Urothelium cell line (cell line): ENCODE measurements at regions not wholly inside any gene's neighbourhood (a gene's known extent, or its start where the extent isn't known, plus 50 kb on each side); places are given as distances from the start of the nearest gene placed in this dataset.
"Not testable (repeated sequence)": the region's sequence is repeated elsewhere in the genome, so short reads cannot be mapped to it uniquely, and the experiment has no call there.

ENCODE experiments used
- DNase-seq: peaks from one replicate; pipeline ENCODE4 v3.0.0; 2011; ENCODE audit warnings: low spot score, mixed read lengths
- FAIRE-seq: peaks from 2 replicates; lab custom pipeline; 2011; peaks lifted over from hg19 to GRCh38; lab: Jason Lieb, UNC

DNA sequence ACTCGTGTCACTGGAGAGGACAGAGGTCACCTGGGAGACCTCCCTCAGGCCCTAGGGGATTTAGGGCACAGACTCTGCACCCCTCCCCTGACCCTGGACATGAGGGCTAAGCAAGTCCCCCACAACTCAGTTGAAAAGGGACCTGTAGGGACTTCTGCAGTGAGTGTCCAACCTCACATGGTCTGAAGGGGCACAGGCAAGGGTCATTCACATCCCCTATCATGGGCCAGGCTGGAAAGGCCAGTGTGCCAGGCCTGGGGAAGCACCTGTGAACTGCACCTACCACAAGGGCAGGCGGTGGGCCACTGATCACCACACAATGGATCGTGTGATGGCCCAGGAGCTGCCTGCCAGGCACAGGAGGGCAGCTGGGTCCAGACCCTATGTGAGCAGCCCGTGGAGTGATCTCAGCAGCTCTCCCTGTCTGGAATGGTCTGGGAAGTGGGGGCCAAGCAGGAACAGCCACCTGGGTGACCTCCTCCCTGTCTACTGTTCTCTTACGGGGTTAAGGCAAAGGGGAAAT is 1502.6 kb upstream of the TPTE start:
- DNase-seq, FAIRE-seq: not testable (repeated sequence)

GRCh38 chr21:9024006-9024767 is 1497.2 kb upstream of the TPTE start:
- not testable (repeated sequence) for FAIRE-seq, DNase-seq

GRCh38 chr21:9026729-9027416 is 1494.5 kb upstream of the TPTE start:
- FAIRE-seq, DNase-seq: not testable (repeated sequence)

- DNase-seq, FAIRE-seq: not testable (repeated sequence)
Observed at GRCh38 chr21:9027417-9027800, 1494.0 kb upstream of the TPTE start.

- not testable (repeated sequence) for FAIRE-seq, DNase-seq
Observed at GRCh38 chr21:9028624-9029431, 1492.6 kb upstream of the TPTE start.

DNA sequence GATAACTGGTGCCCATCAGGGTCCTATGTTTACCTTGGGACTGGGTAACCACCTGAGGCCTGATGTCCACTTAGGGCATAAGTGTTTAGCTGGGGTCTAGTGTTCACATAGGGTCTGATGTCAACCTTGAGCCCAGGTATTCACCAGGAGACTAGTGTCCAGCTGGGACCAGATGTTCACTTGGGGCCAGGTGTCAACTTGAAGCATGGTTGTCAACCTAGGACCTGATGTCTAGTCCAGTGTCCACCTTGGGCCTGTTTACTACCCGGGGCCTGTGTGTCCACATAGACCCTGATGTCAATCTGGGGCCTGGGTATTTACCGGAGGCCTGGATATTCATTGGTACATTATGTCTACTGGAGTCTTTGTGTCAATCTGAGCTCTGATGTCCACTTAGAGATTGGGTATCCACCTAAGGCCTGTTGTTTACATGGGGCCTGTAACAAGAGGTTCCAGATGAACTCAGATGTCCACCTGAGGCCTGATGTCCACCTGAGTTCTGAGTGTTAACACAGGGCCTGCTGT is 1491.2 kb upstream of the TPTE start:
- FAIRE-seq, DNase-seq: not testable (repeated sequence)

DNA sequence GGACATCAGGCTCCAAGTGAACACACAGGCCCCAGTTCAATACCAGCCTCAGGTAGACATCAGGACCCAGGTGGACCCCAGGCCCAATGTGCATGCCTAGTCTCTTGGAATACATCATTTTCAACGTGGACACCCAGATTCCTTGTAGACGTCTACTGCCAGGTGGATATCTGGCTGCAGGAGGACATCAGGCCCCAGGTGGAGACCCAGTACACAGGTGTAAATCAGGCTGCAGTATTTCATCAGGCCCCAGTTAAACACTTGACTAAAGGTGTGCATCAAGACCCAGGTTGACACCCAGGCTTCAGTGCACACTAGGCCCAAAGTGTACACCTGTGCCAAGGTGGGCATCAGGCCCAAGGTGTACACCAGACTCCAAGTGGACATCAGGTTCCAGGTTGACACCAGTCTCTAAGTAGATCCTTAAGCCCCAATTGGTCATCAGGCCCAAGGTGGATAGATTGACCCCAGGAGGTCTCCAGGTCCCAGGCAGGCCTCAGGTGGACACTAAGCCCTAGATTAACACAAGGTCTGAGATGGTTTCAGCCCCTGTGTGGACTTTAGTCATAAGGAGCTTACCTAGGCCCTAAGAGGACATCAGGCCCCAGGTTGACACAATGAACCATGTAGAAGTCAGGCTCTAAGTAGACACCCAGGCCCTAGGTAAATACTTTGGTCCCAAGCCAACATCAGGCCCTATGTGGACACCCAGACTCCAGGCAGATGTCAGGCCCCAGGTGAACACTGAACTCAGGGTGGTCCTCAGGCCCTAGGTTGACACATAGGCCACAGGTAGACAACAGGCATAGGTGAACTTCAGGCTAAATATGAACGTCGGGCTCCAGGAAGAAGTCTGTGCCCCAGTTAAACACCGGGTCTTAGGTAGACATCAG is 1489.7 kb upstream of the TPTE start:
- FAIRE-seq, DNase-seq: not testable (repeated sequence)

- not testable (repeated sequence) for FAIRE-seq, DNase-seq
Observed at GRCh38 chr21:9032547-9032946, 1488.8 kb upstream of the TPTE start.

DNA sequence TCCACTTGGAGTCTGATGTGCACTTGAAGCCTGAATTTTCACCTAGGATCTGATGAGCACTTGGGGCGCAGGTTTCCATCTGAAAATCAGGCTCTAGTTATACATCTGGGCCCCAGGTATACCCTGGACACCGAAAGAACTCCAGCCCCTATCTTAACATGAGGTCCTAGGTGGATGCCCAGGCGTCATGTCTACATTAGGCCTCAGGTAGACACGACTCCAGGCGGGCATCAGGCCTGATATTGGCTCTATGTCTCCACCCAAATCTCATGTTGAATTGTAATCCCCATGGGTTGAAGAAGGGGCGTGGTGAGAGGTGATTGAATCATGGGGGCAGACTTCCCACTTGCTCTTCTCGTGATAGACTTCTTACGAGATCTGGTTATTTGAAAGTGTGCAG is 1488.1 kb upstream of the TPTE start:
- DNase-seq, FAIRE-seq: not testable (repeated sequence)

DNA sequence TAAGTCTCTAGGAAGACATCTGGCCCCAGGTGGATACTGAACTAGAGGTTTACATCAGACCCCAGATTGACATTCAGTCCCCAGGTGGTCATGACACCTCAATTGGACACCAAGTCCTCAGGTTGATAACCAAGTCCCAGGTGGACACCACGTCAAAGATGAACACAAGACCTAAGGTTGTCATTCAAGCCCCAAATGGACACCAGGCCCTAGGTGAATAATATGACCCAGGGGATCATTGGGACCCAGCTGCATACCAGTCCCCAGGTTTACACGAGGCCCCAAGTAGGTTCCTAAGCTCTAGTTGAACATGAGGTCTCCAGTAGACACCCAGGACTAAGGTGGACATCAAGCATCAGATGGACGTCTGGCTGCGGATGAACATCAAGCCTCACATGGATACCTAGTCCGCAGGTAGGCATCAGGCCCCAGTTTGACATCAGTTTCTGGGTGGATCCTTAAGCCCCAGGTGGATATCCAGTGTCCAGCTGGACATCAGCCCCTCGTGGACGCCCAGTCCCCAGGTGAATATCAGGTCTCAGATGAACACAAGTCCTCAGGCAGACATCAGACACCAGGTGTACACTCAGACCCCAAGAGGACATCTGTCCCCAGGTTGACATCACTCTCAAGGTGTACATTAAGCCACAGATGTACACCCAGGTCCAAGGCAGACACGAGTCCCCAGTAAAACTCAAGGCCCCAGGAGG is 1486.7 kb upstream of the TPTE start:
- FAIRE-seq, result not testable (repeated sequence)

GRCh38 chr21:9035225-9035624 is 1486.2 kb upstream of the TPTE start:
- FAIRE-seq, DNase-seq: not testable (repeated sequence)

More for the DNA sequence above, 1486.7 kb upstream of the TPTE start:
- not testable (repeated sequence) for DNase-seq

GRCh38 chr21:9035970-9036369 is 1485.4 kb upstream of the TPTE start:
- not testable (repeated sequence) for DNase-seq, FAIRE-seq

GRCh38 chr21:9036966-9037587 is 1484.3 kb upstream of the TPTE start:
- FAIRE-seq, DNase-seq: not testable (repeated sequence)

DNA sequence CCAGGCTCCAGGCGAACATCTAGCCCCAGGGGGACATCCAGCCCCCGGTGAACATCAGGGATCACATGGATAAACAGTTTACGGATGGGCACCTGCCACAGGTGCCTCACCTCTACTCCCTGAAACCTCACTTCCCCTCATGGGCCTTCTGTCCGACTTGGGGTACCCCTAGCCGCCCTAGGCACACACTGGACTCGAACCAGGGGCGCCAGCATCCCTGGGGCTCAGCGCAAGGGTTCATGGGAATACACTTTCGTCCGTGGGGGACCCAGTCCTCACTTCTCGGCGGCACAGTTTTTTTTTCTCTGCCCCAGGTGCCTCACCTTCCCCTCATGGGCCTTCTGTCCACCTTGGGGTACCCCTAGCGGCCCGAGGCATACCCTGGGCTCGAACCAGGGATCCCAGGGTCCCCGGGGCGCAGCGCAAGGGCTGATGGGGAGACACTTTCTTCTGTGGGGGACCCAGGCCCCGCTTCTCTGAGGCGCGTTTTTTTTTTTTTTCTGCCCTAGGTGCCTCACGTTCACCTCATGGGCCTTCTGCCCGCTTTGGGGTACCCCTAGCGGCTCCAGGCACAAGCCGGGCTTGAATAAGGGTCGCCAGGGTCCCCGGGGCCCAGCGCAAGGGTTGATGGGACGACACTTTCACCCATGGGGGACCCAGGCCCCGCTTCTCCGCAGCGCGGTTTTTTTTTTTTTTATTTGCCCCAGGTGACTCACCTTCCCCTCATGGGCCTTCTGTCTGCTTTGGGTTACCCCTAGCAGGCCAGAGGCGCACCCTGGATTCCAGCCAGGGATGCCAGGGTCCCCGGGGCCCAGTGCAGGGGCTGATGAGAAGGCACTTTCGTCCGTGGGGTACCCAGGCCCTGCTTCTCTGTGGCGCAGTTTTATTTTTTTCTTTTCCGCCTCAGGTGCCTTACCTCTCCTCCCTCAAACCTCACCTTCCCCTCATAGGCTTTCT is 1483.5 kb upstream of the TPTE start:
- not testable (repeated sequence) for FAIRE-seq, DNase-seq

GRCh38 chr21:9039520-9040365 is 1481.6 kb upstream of the TPTE start:
- not testable (repeated sequence) for DNase-seq, FAIRE-seq

GRCh38 chr21:9040406-9040805 is 1481.0 kb upstream of the TPTE start:
- DNase-seq, FAIRE-seq: not testable (repeated sequence)
